Neural cell (in vitro differentiated cells): ENCODE measurements at regions not wholly inside any gene's neighbourhood (a gene's known extent, or its start where the extent isn't known, plus 50 kb on each side); places are given as distances from the start of the nearest gene placed in this dataset.

Source experiments
- CTCF ChIP-seq: fragments of 450-650 bp; IDR thresholded peaks from 2 replicates; pipeline ENCODE4 v1.5.1; 2014; ENCODE audit warnings: antibody characterized with exemption, mild to moderate bottlenecking, moderate library complexity; ENCODE audit not compliant: poor library complexity, severe bottlenecking
- EP300 ChIP-seq: fragments of 450-650 bp; conservative IDR thresholded peaks from 2 replicates; pipeline ENCODE4 v1.6.1; 2014; ENCODE audit warnings: antibody characterized with exemption, mild to moderate bottlenecking, moderate library complexity; ENCODE audit not compliant: poor library complexity, severe bottlenecking
- EZH2 ChIP-seq: fragments of 200-600, 300-800 bp; shearing (Covaris generic), sonication (generic); IDR thresholded peaks from 2 replicates; pipeline ENCODE4 v1.6.1; 2014; ENCODE audit warnings: antibody characterized with exemption, low read length, borderline replicate concordance, mild to moderate bottlenecking; ENCODE audit not compliant: insufficient read depth, poor library complexity, severe bottlenecking
- MXI1 ChIP-seq: fragments of 450-650 bp; conservative IDR thresholded peaks from 2 replicates; pipeline ENCODE4 v1.6.1; 2014; ENCODE audit warnings: antibody characterized with exemption, mild to moderate bottlenecking; ENCODE audit not compliant: poor library complexity, severe bottlenecking
- POLR2AphosphoS5 ChIP-seq: IDR thresholded peaks from 2 replicates; pipeline ENCODE4 v1.6.1; 2012
- RAD21 ChIP-seq: fragments of 450-650 bp; conservative IDR thresholded peaks from 2 replicates; pipeline ENCODE4 v1.6.1; 2014; ENCODE audit warnings: antibody characterized with exemption, mild to moderate bottlenecking, moderate library complexity
- REST ChIP-seq: IDR thresholded peaks from 2 replicates; pipeline ENCODE4 v1.6.1; 2012; ENCODE audit warnings: borderline replicate concordance
- SMC3 ChIP-seq: fragments of 450-650 bp; conservative IDR thresholded peaks from 2 replicates; pipeline ENCODE4 v1.6.1; 2014; ENCODE audit warnings: antibody characterized with exemption, mild to moderate bottlenecking, moderate library complexity; ENCODE audit not compliant: poor library complexity
- TAF1 ChIP-seq: IDR thresholded peaks from 2 replicates; pipeline ENCODE4 v1.6.1; 2012; ENCODE audit warnings: low read depth

- TF ChIP-seq EP300 (no peak), CTCF (no peak), EZH2 (no peak), REST (no peak), TAF1 (no peak), SMC3 (no peak), POLR2AphosphoS5 (no peak), MXI1 (no peak), RAD21 (no peak)
These were observed 130.7 kb upstream of the TNR start for GRCh38 chr1:175874081-175874480.
